GM12865 (cell line): ENCODE measurements at regions not wholly inside any gene's neighbourhood (a gene's known extent, or its start where the extent isn't known, plus 50 kb on each side); places are given as distances from the start of the nearest gene placed in this dataset.

Experiments used
- DNase-seq: peaks from one replicate; pipeline ENCODE4 v3.0.0; 2010; ENCODE audit warnings: low read depth
- H3K4me3 ChIP-seq: 2 replicates; pipeline ENCODE4 v1.5.1; 2011; ENCODE audit warnings: mild to moderate bottlenecking, low read depth, low read length, control low read depth
- TF ChIP-seq, protein P1 (sequence below): IDR thresholded peaks from 2 replicates; pipeline ENCODE4 v1.5.1; 2011; ENCODE audit warnings: low read length, control low read depth, low read depth, inconsistent platforms; ENCODE audit not compliant: insufficient read depth; ENCODE audit errors: missing control alignments

DNA sequence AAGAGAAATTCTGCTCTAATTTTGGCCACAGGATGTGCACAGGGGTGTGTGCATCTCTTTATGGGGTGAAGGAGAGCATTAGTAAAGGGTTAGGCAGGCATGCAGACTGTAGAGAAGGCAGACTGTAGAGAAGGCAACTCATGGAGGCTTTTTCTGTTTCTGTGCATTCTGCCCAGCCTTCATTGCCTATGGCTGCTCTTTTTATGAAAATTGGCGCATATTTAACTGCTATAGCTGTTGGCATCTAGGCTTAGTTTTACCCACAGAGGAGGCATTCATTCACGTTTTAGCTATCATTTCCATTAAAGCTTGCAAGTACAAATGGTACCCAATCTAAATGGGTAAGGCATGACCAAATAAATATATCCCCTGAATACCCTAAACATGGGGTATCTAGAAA is 286.8 kb upstream of the ID4 start:
- no peak overlapping the region for H3K4me3 ChIP-seq
- TF ChIP-seq, protein P1, sequence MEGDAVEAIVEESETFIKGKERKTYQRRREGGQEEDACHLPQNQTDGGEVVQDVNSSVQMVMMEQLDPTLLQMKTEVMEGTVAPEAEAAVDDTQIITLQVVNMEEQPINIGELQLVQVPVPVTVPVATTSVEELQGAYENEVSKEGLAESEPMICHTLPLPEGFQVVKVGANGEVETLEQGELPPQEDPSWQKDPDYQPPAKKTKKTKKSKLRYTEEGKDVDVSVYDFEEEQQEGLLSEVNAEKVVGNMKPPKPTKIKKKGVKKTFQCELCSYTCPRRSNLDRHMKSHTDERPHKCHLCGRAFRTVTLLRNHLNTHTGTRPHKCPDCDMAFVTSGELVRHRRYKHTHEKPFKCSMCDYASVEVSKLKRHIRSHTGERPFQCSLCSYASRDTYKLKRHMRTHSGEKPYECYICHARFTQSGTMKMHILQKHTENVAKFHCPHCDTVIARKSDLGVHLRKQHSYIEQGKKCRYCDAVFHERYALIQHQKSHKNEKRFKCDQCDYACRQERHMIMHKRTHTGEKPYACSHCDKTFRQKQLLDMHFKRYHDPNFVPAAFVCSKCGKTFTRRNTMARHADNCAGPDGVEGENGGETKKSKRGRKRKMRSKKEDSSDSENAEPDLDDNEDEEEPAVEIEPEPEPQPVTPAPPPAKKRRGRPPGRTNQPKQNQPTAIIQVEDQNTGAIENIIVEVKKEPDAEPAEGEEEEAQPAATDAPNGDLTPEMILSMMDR: no peak
- no peak for DNase-seq

DNA sequence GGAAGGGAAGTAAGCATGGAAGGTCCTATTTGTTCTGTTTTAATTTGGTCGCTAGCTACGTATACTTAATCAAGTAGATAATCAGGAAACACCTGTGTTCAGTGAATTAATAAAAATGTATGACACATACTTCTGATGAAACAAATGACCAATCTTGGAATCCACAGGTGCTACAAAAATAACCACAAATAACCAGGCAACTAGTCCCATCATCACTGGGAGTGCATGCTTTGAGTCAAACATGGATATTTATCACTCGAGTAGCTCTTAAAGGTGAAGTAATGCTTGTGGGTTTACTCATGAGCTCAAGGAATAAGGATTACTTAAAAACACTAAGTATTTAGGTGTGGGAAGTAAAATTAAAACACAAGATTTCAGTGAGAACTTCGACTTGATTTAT is 285.6 kb upstream of the ID4 start:
- DNase-seq: no peak
- no peak overlapping the region for H3K4me3 ChIP-seq
- TF ChIP-seq, protein P1: no peak

DNA sequence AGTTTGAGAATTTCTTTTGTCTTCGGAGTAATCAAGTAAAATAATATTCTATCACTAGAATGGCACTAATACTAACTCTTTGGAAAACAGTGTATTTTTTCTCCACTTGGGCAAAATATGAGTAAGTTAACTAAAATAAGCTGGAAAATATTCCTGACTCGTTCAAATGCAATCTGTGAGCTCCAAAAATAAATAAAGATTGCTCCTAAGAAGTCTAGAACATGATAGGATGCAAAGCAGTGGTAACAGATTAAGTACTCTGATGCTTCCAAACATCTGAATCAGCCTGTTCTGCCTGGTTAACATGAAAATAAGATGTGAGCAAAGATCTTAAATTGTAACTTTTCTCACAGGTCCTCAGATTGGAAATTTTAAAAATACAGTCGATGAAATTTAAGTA is 285.1 kb upstream of the ID4 start:
- H3K4me3 ChIP-seq: no peak overlapping the region
- TF ChIP-seq, protein P1: no peak
- no peak for DNase-seq

DNA sequence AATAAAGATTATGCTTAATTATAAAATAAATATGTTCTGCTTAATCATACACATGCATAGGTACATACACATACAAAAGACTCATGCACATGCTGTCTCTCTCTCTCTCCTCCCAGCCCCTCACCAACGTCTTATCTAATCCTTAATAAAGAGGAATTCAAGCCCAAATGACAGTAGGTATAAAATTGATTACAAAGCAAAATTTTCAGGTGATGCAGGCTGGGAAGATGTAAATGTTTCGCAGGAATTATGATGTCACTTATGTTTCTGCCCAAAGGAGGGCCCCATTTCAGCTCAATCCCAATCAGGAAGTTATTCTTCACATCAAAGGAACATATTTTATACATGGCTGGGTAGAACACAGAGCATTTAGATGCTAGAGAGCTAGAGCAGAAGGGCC is 284.6 kb upstream of the ID4 start:
- TF ChIP-seq, protein P1: no peak
- H3K4me3 ChIP-seq: no peak overlapping the region
- no peak for DNase-seq

DNA sequence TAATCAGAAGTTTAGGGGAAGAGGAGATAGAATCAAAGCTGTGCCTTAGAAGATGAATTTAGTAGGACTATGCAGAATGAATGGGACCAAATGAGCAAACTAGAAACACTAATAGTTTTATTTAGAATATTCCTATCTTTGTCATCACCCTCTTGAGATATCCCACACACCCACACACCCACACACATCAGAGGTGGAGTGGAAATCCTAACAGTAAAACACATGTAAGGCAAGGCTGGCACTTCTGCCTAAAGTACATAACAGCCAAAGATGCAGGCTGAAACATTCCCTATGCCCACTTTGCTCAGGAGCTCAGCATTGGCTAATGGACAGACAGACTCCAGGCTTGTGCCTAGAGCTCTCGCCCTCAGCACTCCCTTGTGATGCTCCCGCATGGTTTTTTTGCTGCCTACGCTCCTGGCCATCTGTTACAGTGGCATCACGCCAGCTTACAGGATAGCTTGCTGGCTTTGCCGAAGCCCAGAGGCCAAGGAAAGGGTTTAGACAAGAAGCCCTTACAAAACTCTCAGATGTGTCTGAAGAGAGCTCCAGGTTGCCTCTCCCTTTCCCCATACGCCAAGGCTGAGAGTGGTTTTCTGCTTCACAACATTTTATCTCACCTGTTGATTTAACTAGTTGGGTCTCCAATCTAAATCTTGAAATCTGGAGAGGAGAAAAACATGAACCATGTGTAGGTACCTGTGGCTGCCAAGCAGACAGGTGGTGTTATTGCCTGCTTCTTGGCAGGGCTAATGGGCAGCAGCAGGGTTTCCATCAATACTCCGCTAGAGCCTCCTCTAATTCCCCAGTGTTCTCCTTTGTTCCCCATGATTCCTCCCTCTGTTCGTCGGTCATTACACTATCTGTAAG is 282.6 kb upstream of the ID4 start:
- DNase-seq: no peak
- H3K4me3 ChIP-seq: no peak overlapping the region
- TF ChIP-seq, protein P1: no peak

DNA sequence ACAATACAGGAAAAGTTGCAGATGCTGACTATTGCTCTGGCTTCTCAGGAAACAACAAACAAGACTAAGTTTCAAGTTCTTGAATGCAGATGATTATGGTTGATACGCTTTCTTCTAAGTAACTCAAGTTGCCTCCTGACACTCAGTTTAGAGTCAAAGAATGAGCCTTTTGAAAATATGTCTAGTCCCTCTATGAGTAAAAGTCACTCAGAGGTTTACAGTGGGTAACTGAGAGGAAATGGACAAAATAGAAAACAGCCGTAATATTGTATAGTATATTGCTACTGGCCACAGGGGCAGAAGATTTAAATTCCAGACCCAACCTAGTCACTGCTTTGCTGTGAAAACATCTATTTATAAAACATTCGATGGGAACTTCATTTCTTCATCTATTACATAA is 280.0 kb upstream of the ID4 start:
- no peak overlapping the region for H3K4me3 ChIP-seq
- TF ChIP-seq, protein P1: no peak
- DNase-seq: no peak

DNA sequence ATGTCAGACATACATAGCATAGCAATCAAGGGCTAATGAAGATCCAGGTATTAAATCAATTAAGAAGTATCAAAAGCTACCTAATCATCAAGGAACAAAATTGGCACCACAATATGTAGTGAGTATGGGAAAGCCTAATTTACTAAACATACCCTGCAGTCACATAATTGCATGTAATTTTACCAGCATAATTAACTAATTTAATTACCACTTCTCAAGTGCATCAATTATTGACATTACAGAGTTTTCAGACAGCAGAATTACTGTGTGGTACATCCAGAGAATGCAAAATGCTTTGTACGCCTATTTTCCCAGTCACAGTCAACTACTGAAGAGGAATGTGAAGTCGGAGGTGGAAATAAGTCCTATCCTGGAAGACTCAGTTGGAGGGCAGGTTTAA is 279.0 kb upstream of the ID4 start:
- H3K4me3 ChIP-seq: no peak overlapping the region
- DNase-seq: no peak
- TF ChIP-seq, protein P1: no peak
